Loucy (cell line): ENCODE measurements at regions not wholly inside any gene's neighbourhood (a gene's known extent, or its start where the extent isn't known, plus 50 kb on each side); places are given as distances from the start of the nearest gene placed in this dataset.

ENCODE experiments used
- H2AFZ ChIP-seq: fragments of 200-600 bp; sonication (generic); 2 replicates; pipeline ENCODE4 v1.6.0; 2016; ENCODE audit warnings: antibody characterized with exemption, mild to moderate bottlenecking, low read length, moderate library complexity
- H3F3A ChIP-seq: fragments of 200-600 bp; 2 replicates; pipeline ENCODE4 v1.6.0; 2016; ENCODE audit warnings: antibody characterized with exemption, low read depth, mild to moderate bottlenecking
- H3K27me3 ChIP-seq: fragments of 200-600 bp; sonication (generic); 2 replicates; pipeline ENCODE4 v1.6.1; 2014; ENCODE audit warnings: low read length, mild to moderate bottlenecking; ENCODE audit not compliant: insufficient read depth, poor library complexity, severe bottlenecking
- H3K36me3 ChIP-seq: fragments of 200-600 bp; sonication (generic); 2 replicates; pipeline ENCODE4 v1.6.1; 2016; ENCODE audit warnings: low read length; ENCODE audit not compliant: insufficient read depth
- H3K4me1 ChIP-seq: fragments of 200-600 bp; sonication (generic); 2 replicates; pipeline ENCODE4 v1.5.1; 2014; ENCODE audit warnings: low read length, mild to moderate bottlenecking; ENCODE audit not compliant: insufficient read depth, poor library complexity, severe bottlenecking
- H3K4me2 ChIP-seq: fragments of 200-600 bp; sonication (generic); 2 replicates; pipeline ENCODE4 v1.6.0; 2014; ENCODE audit warnings: antibody characterized with exemption, low read length, low read depth, mild to moderate bottlenecking; ENCODE audit not compliant: poor library complexity, severe bottlenecking
- H3K4me3 ChIP-seq: fragments of 200-600 bp; sonication (generic); 2 replicates; pipeline ENCODE4 v1.5.1; 2014; ENCODE audit warnings: low read length, mild to moderate bottlenecking, mixed read lengths; ENCODE audit not compliant: poor library complexity, severe bottlenecking
- H3K79me2 ChIP-seq: fragments of 200-600 bp; sonication (generic); 2 replicates; pipeline ENCODE4 v1.6.1; 2014; ENCODE audit warnings: low read length; ENCODE audit not compliant: insufficient read depth
- H3K9ac ChIP-seq: fragments of 200-600 bp; sonication (generic); 2 replicates; pipeline ENCODE4 v1.6.0; 2014; ENCODE audit warnings: mild to moderate bottlenecking, low read depth, low read length, moderate library complexity; ENCODE audit not compliant: poor library complexity, severe bottlenecking
- H3K9me2 ChIP-seq: fragments of 200-600 bp; sonication (generic); replicated peaks from 2 replicates; pipeline ENCODE4 v1.6.1; 2016; ENCODE audit warnings: low read depth, low read length, mixed read lengths
- H3K9me3 ChIP-seq: fragments of 200-600 bp; sonication (generic); 2 replicates; pipeline ENCODE4 v1.6.1; 2014; ENCODE audit warnings: mild to moderate bottlenecking, antibody characterized with exemption, low read length, low read depth; ENCODE audit not compliant: insufficient read depth
- H4K20me1 ChIP-seq: fragments of 200-600 bp; sonication (generic); 2 replicates; pipeline ENCODE4 v1.6.0; 2014; ENCODE audit warnings: antibody characterized with exemption, low read length, mild to moderate bottlenecking; ENCODE audit not compliant: insufficient read depth, poor library complexity, severe bottlenecking
- EZH2phosphoT487 ChIP-seq: fragments of 200-600 bp; IDR thresholded peaks from 2 replicates; pipeline ENCODE4 v1.6.1; 2018; ENCODE audit warnings: antibody characterized with exemption, mild to moderate bottlenecking, moderate library complexity, borderline replicate concordance
- TF ChIP-seq, protein P1 (sequence below): fragments of 200-600 bp; sonication (generic); conservative IDR thresholded peaks from 2 replicates; pipeline ENCODE4 v1.5.1; 2014; ENCODE audit warnings: mild to moderate bottlenecking, antibody characterized with exemption, low read length

DNA sequence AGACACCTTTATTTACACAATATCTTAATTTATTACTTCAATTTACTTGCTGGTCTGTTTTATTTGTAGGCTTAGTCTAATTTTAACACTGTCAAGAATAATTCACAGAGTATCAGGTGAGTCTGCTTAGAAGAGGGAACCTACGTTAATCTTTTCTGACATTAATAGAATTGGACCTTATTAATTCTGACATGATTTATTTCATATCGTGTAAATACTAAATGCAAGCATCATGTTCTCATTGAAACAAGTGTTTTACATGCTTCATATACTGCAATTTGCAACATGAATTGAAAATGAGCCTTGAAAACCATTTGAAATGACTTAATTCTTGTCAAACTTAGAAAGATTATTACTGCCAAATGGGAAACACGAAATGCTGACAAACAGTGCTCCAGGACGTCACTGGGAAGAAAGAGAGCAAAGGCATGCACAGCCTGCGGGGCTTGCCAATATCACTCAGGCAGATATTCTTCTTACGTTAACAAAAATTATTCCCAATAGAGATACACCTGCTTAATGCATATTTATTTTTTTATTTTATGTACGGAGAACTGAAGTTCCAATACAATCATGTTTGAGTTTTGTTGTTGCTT, 282.0 kb upstream of the AKR1E2 start:
- Histone ChIP-seq H3K9me2 (no peaks in the 10 kb centered on the region), H3K4me3 (no peak overlapping the region), H3K4me1 (no peaks in the 10 kb centered on the region), H3K79me2 (no peaks in the 10 kb centered on the region), H3K9me3 (no peaks in the 10 kb centered on the region), H2AFZ (no peak overlapping the region), H3K4me2 (no peak overlapping the region), H3K27me3 (no peaks in the 10 kb centered on the region), H4K20me1 (no peaks in the 10 kb centered on the region), H3K9ac (no peak overlapping the region), H3K36me3 (no peaks in the 10 kb centered on the region), H3F3A (no peaks in the 10 kb centered on the region)
- TF ChIP-seq EZH2phosphoT487: no peak
- TF ChIP-seq, protein P1, sequence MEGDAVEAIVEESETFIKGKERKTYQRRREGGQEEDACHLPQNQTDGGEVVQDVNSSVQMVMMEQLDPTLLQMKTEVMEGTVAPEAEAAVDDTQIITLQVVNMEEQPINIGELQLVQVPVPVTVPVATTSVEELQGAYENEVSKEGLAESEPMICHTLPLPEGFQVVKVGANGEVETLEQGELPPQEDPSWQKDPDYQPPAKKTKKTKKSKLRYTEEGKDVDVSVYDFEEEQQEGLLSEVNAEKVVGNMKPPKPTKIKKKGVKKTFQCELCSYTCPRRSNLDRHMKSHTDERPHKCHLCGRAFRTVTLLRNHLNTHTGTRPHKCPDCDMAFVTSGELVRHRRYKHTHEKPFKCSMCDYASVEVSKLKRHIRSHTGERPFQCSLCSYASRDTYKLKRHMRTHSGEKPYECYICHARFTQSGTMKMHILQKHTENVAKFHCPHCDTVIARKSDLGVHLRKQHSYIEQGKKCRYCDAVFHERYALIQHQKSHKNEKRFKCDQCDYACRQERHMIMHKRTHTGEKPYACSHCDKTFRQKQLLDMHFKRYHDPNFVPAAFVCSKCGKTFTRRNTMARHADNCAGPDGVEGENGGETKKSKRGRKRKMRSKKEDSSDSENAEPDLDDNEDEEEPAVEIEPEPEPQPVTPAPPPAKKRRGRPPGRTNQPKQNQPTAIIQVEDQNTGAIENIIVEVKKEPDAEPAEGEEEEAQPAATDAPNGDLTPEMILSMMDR: no peak

DNA sequence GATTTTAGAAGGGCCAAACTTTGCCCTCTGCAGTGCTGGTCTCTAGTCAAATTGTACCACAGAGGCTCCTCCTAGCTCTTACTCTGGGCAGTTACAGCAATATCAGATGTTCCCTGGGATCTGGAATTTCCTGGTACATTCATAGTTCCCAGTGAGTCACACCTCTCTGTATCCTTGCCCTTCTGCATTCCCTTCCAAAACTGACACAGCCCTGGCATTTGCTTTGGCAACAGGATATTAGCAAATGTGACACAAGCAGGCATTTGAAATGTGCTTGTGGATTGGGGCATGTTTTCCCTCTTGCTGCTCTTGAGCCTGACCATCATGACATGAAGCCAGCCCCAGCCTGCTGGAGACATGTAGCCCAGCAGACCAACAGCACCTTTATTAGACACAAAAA, 284.7 kb upstream of the AKR1E2 start:
- H3F3A ChIP-seq: no peaks in the 10 kb centered on the region
- no peak overlapping the region for H3K9ac ChIP-seq
- H3K36me3 ChIP-seq: no peaks in the 10 kb centered on the region
- H3K4me2 ChIP-seq: no peak overlapping the region
- H3K9me2 ChIP-seq: no peaks in the 10 kb centered on the region
- H3K9me3 ChIP-seq: no peaks in the 10 kb centered on the region
- no peak overlapping the region for H2AFZ ChIP-seq
- H3K79me2 ChIP-seq: no peaks in the 10 kb centered on the region
- H3K4me1 ChIP-seq: no peaks in the 10 kb centered on the region
- no peak overlapping the region for H3K4me3 ChIP-seq
- no peaks in the 10 kb centered on the region for H3K27me3 ChIP-seq
- H4K20me1 ChIP-seq: no peaks in the 10 kb centered on the region
- TF ChIP-seq EZH2phosphoT487: no peak
- TF ChIP-seq, protein P1: no peak

GRCh38 chr10:4538016-4538415, 288.0 kb upstream of the AKR1E2 start:
- Histone ChIP-seq H3K4me3 (no peak overlapping the region), H2AFZ (no peak overlapping the region)

More at GRCh38 chr10:4538016-4538415, 288.0 kb upstream of the AKR1E2 start:
- Histone ChIP-seq H3K9me2 (no peaks in the 10 kb centered on the region), H3K79me2 (no peaks in the 10 kb centered on the region), H3F3A (no peaks in the 10 kb centered on the region), H3K9me3 (no peaks in the 10 kb centered on the region), H3K4me2 (no peak overlapping the region), H3K4me1 (no peaks in the 10 kb centered on the region), H4K20me1 (no peaks in the 10 kb centered on the region), H3K9ac (no peak overlapping the region), H3K27me3 (no peaks in the 10 kb centered on the region), H3K36me3 (no peaks in the 10 kb centered on the region)
- TF ChIP-seq EZH2phosphoT487: no peak
- TF ChIP-seq, protein P1: no peak
